SIG-M5 (cell line): ENCODE measurements at regions not wholly inside any gene's neighbourhood (a gene's known extent, or its start where the extent isn't known, plus 50 kb on each side); places are given as distances from the start of the nearest gene placed in this dataset.
"Not testable (repeated sequence)": the region's sequence is repeated elsewhere in the genome, so short reads cannot be mapped to it uniquely, and the experiment has no call there.

Experiments
- DNase-seq: peaks from one replicate; lab custom pipeline; 2025; lab: John Stamatoyannopoulos, UW

GRCh38 chr3:81186412-81186811 lies 575.0 kb downstream of the GBE1 start:
- DNase-seq, result no peak

GRCh38 chr3:81182086-81182875 lies 579.2 kb downstream of the GBE1 start:
- not testable (repeated sequence) for DNase-seq

GRCh38 chr3:81173514-81173913 lies 587.9 kb downstream of the GBE1 start:
- no peak for DNase-seq

- DNase-seq, result no peak
Measured at GRCh38 chr3:81170298-81170697, 591.1 kb downstream of the GBE1 start.

GRCh38 chr3:81164806-81165205 lies 596.6 kb downstream of the GBE1 start:
- DNase-seq, result no peak

GRCh38 chr3:81161851-81162250 lies 599.6 kb downstream of the GBE1 start:
- DNase-seq, result no peak

- no peak for DNase-seq
Measured at GRCh38 chr3:81161100-81161499, 600.3 kb downstream of the GBE1 start.

- no peak for DNase-seq
Measured at GRCh38 chr3:81154611-81155143, 606.8 kb downstream of the GBE1 start.

GRCh38 chr3:81152156-81152555 lies 609.3 kb downstream of the GBE1 start:
- DNase-seq, result no peak

- no peak for DNase-seq
Measured at GRCh38 chr3:81132995-81133394, 628.5 kb downstream of the GBE1 start.

GRCh38 chr3:81105789-81106488 lies 655.5 kb downstream of the GBE1 start:
- DNase-seq, result no peak

GRCh38 chr3:81105206-81105605 lies 656.2 kb downstream of the GBE1 start:
- DNase-seq, result no peak

- no peak for DNase-seq
Measured at GRCh38 chr3:81097889-81098288, 663.6 kb downstream of the GBE1 start.

GRCh38 chr3:81095956-81096355 lies 665.5 kb downstream of the GBE1 start:
- no peak for DNase-seq

- DNase-seq, result no peak
Measured at GRCh38 chr3:81094986-81095385, 666.5 kb downstream of the GBE1 start.

- DNase-seq, result no peak
Measured at GRCh38 chr3:81087607-81088006, 673.8 kb downstream of the GBE1 start.

GRCh38 chr3:81086348-81086747 lies 675.1 kb downstream of the GBE1 start:
- no peak for DNase-seq

- DNase-seq, result no peak
Measured at GRCh38 chr3:81080608-81081007, 680.8 kb downstream of the GBE1 start.

GRCh38 chr3:81072591-81072990 lies 688.9 kb downstream of the GBE1 start:
- DNase-seq, result no peak

GRCh38 chr3:81068546-81068945 lies 692.9 kb downstream of the GBE1 start:
- DNase-seq, result no peak

GRCh38 chr3:81063896-81064295 lies 697.5 kb downstream of the GBE1 start:
- DNase-seq, result no peak

- DNase-seq, result not testable (repeated sequence)
Measured at GRCh38 chr3:81051133-81051532, 710.3 kb downstream of the GBE1 start.

- DNase-seq, result no peak
Measured at GRCh38 chr3:81048058-81048665, 713.3 kb downstream of the GBE1 start.
